SKM-1 (cell line): ENCODE measurements at regions not wholly inside any gene's neighbourhood (a gene's known extent, or its start where the extent isn't known, plus 50 kb on each side); places are given as distances from the start of the nearest gene placed in this dataset.

Experiments used
- DNase-seq: peaks from one replicate; lab custom pipeline; 2025; ENCODE audit not compliant: unreplicated experiment; lab: John Stamatoyannopoulos, UW

- DNase-seq = no peak
Measured at GRCh38 chr1:72357411-72357810, 75.1 kb upstream of the NEGR1 start.

- no peak for DNase-seq
Measured at GRCh38 chr1:72355899-72356298, 73.6 kb upstream of the NEGR1 start.

GRCh38 chr1:72341661-72342060, 59.3 kb upstream of the NEGR1 start:
- no peak for DNase-seq

- DNase-seq = no peak
Measured at GRCh38 chr1:72336776-72337175, 54.4 kb upstream of the NEGR1 start.
